IPS-NIHi7 (cell line): ENCODE measurements at regions not wholly inside any gene's neighbourhood (a gene's known extent, or its start where the extent isn't known, plus 50 kb on each side); places are given as distances from the start of the nearest gene placed in this dataset.
A peak's percentile ranks its signal among the peaks of the same experiment; 100 is the strongest.
"Not testable (repeated sequence)": the region's sequence is repeated elsewhere in the genome, so short reads cannot be mapped to it uniquely, and the experiment has no call there.

Source experiments
- DNase-seq: peaks from one replicate; pipeline ENCODE4 v3.0.0; 2012; ENCODE audit warnings: mixed read lengths; ENCODE audit errors: extremely low spot score

DNA sequence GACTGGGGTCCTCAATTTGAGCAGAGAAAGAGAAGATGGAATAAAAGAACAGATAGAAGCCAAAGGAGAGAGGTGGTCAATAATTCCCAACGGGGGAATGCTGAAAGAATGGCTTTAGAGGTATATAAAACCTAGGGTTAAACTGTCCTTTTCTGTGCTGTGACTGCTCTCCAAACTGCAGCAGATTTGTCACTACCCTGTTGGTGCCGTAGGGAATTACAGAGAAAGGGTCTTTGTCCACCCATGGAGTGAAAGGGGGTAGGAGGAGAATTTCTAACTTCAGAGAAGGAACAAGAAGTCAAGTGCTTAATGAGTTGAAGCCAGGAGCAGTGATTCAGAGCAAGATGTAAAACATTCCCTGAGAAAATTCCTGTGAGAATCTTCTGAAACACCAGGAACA, 486.5 kb downstream of the NUP35 start:
- DNase-seq, result peak; percentile 33

DNA sequence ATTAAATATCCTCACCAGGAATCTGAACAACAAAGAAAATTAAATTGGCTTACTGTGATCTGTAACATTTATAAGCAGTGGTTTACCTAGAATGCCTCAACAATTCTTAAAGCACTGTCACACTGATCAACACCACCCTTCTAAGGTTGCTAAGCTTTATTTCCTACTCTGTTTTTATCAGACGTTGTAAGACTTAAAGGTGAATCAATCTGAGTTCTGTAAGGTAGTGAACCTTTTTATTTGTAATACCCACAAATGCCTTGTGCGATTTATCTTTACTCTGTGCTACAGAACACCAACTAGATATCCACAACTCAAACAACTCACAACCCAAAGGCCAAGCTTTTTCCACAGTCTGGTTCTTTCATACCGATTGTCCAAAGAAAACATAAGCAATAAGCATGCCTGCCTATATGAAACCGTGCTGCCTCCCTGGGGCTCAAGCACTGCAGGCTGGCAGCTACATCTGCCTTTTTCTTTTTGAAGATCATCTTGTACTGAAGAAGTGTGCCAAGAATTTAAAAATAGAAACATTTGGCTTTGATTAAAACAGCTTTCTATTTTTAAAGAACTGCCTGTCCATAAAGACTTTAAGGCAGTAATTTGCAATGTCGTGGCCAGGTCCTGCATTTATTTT, 490.7 kb downstream of the NUP35 start:
- no peak for DNase-seq

DNA sequence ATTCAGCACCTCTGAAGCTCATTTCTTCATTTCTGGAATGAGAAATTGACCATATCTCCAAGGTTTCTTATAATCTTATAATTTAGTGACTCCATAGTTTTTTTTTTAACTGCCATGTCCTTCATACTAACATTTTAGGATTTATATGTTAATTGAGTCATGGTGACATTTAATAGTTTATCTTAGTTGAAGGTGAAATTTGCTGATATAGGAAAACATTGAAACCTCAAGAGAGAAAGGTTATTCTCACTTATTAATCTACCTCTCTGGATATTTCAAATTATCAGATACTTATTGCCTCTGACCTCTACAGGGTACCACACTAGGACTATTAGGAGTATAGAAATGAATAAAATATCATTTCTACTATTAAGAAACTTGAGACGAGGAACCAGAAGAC, 499.0 kb downstream of the NUP35 start:
- no peak for DNase-seq

DNA sequence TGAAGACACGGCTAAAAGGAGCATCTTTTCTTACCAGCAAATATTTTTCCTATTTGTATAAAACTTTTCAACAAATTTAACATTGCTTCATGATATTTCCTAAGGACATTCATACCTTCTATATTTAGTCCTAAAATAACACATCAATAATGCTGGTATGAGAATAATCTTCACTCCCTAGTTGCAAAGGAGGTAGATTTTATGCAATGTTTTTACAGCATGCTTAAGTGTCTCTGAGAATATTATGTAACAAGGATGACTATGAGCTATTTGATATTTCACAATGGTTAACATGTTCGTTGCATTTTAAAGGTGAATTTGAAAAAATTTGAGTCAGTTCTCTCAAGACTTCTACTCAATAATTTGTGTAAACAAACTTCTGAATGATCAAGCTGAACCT, 506.7 kb downstream of the NUP35 start:
- DNase-seq, result no peak

DNA sequence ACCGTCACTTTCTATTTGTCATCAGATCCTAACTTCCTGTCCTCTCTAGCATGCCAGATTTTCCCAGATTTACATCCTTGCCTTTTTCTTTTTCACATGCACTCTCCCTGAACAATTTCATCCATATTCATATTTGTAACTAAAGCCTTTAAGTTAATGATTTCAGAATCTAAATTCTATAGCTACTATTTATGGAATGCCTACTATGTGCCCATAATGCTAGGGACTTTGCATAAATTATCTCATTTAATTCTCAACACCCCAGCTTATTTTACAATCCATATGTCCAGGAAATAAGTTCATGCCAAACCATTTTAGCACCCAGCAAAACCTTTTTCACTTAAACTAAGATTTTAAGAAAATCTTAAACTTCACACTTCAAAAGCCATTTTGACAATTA, 531.9 kb downstream of the NUP35 start:
- DNase-seq, result no peak

GRCh38 chr2:183665425-183665824, 541.2 kb downstream of the NUP35 start:
- DNase-seq, result no peak

DNA sequence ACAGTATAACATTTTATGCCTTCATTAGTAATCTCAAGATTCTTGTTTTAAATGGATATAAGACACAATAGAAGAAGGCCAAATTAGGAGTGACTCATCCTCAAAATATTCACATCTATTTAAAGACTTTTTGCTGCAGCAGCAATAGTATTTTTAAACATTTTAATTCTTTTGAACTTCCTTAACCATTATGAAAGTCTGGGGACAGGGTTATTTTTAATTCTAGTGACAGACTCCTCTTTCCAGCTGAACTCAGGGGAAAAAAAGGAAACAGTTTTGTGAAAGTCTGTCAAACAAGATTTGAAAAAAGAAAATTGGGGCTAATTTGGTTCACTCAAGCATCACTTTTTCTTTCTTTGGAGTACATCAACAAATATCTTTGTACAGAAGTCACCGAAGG, 541.8 kb downstream of the NUP35 start:
- no peak for DNase-seq

DNA sequence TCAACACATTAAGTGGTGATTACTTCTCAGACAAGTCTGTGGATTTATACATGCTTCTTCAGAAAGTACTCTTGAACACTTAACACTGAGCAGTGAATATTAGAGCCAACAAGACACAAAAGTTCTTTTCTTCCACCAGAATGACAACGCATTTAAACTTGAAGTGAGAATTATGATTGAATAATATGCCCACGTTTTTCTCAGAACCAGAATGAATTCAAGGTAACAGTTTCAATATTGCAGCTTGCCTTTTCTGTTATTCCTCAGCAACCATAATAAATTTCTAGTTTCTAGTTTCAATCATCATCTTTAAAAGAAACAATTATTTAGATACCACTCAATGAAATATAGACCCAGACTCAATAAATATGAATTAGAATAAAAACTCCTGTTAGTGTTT, 547.0 kb downstream of the NUP35 start:
- DNase-seq, result no peak

- DNase-seq, result peak; percentile 14
These were observed 554.7 kb downstream of the NUP35 start for GRCh38 chr2:183678908-183679307.

GRCh38 chr2:183680573-183680972, 556.3 kb downstream of the NUP35 start:
- no peak for DNase-seq

DNA sequence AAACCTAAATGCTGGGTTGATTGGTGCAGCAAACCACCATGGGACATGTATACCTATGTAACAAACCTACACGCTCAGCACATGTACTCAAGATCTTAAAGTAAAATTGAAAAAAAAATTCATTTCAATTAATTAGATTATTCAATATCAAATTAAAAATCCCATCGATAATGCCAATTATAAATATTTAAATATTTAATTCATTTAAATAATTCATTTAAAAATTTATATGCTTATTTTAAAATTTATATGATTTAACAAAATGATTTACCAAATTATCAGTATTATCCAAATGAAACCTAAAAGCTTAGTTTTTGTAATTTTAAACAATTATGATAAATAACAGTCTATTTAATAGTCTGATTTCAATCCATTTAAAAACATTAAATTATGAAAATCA, 560.4 kb downstream of the NUP35 start:
- DNase-seq, result no peak

DNA sequence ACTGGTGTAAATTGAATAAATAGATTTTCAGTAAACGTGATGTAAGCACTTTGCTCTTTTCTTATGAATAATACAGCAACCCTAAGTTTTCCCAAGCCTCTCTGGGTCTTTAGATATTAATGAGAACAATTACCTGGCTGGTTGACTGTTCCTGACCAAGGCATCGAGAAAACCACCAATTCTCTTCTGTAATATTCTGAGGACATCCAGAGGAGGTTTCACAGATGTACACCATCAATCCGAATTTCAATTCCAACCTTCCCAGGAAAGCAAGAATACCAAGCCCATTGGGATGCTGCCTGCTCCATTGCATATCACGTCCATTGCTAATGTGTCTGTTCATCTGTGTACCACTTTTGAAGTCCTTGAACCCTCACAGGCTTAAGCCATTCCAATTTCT, 571.8 kb downstream of the NUP35 start:
- DNase-seq, result no peak

DNA sequence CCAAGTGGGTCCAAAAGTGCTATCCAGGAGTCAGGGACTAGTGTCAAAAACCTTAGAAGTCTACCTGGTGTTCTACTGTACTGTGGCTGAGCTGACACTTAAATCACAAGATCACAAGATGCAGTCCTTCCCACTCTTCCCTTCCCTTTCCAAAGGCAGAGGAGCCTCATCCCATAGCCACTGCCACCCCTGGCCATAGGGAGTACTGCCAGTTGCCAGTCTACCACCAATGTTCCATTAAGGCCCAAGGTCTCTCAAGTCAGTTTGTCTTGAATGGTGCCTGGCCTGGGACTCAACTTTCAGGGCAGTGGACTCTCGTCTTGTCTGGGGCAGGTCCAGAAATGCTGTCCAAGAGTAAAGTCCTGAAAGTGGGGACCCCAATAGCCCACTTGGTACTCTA, 585.6 kb downstream of the NUP35 start:
- no peak for DNase-seq

DNA sequence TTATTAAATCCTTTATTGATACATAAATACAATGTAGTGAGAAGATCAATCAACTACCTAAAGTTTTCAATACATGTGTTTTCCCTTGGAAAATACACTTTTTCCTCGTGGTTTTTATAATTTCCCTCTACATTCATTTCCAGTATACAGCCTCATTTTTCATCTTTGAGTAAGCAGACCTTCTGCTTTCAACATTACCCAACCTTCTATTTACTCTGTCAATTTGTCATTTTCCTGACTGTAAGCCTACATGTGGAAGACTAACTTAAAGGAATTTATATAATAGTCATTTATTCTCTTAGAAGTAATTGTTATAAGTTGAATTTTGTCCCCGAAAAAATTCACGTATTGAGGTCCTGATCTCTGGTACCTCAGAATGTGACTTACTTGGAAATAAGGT, 594.0 kb downstream of the NUP35 start:
- no peak for DNase-seq

DNA sequence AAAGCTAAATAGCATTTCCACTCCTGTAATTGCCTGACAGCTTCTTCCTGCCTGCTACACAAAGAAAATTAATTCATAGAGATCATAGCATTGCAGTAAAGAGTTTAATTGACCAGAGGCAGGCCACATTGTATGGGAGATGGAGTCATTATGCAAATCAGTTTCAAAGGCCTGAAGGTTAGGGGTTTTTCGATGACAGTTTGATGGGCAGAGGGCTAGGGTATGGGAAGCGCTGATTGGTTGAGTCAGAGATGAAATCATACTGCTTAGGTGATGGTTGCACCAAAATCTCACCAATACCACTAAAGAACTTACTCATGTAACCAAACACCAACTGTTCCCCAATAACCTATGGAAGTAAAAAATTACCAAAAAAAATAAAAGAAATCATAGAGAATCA, 599.0 kb downstream of the NUP35 start:
- DNase-seq, result no peak

- DNase-seq, result no peak
These were observed 605.1 kb downstream of the NUP35 start for GRCh38 chr2:183729380-183729779.

- DNase-seq, result no peak
These were observed 616.0 kb downstream of the NUP35 start for GRCh38 chr2:183740241-183740640.

GRCh38 chr2:183752571-183752970, 628.3 kb downstream of the NUP35 start:
- no peak for DNase-seq

DNA sequence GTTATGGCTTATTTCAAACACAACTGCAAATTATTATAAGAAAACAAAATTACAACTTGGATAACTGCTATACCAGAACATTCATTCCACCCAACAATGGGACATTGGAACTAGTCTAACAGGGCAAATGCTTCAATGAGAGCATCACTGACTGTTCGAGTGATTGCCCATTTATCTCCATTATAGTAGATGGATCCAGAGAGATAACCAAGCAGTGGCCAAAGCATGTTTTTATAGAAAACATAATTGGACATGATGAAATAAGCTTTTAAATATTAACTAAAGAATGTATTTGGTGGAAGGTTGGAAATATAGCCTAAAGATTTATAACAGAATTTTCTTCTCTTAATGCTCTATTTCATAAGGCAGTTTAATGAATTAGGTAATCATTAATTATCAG, 634.8 kb downstream of the NUP35 start:
- no peak for DNase-seq

- DNase-seq, result no peak
These were observed 649.5 kb downstream of the NUP35 start for GRCh38 chr2:183773775-183774174.

DNA sequence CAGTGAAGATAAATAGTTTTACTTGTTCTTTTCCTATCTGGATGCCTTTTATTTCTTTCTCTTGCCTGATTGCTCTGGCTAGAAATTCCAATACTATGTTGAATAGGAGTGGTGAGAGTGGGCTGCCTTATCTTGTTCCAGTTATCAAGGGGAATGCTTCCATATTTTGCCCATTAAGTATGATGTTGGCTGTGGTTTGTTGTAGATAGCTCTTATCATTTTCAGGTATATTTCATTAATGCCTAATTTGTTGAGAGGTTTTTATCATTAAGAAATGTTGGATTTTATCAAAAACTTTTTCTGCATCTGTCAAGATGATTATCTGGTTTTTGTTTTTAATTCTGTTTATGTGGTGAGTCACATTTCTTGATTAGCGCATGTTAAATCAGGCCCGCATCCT, 655.8 kb downstream of the NUP35 start:
- no peak for DNase-seq

DNA sequence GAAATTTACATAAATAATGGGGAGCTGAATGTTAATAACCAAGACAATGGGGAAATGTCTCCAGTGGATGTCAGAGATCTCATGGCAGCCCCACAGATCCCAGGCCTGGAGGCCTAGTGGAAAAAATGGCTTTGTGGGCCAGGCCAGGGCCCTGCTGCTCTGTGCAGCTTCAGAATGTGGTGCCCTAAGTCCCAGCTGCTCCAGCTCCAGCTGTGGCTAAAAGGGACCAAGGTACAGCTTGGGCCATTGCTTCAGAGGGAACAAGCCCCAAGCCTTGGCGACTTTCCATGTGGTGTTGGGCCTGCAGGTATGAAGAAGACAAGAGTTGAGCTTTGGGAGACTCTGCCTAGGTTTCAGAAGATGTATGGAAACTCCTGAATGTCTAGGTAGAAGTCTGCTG, 658.2 kb downstream of the NUP35 start:
- no peak for DNase-seq

DNA sequence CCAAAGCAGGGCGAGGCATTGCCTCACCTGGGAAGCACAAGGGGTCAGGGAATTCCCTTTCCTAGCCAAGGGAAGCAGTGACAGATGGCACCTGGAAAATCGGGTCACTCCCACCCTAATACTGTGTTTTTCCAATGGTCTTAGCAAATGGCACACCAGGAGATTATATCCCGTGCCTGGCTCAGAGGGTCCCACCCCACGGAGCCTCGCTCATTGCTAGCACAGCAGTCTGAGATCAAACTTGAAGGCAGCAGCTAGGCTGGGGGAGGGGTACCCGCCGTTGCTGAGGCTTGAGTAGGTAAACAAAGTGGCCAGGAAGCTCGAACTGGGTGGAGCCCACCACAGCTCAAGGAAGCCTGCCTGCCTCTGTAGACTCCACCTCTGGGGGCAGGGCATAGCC, 664.6 kb downstream of the NUP35 start:
- not testable (repeated sequence) for DNase-seq

DNA sequence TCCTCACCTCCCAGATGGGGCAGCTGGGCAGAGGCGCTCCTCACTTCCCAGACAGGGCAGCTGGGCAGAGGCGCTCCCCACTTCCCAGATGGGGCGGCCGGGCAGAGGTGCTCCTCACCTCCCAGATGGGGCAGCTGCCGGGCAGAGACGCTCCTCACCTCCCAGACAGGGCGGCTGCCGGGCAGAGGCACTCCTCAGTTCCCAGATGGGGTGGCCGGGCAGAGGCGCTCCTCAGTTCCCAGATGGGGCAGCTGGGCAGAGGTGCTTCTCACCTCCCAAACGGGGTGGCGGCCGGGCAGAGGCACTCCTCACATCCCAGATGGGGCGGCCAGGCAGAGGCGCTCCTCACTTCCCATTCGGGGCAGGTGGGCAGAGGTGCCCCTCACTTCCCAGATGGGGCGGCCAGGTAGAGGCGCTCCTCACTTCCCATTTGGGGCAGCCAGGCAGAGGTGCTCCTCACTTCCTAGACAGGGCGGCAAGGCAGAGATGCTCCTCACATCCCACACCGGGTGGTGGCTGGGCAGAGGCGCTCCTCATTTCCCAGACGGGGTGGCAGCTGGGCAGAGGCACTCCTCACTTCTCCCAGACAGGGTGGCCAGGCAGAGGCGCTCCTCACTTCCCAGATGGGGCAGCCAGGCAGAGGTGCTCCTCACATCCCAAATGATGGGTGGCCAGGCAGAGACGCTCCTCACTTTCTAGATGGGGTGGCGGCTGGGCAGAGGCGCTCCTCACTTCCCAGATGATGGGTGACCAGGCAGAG, 668.1 kb downstream of the NUP35 start:
- not testable (repeated sequence) for DNase-seq
